OCI-LY7 (cell line): ENCODE measurements at regions not wholly inside any gene's neighbourhood (a gene's known extent, or its start where the extent isn't known, plus 50 kb on each side); places are given as distances from the start of the nearest gene placed in this dataset.

Experiments used
- BruUV-seq: library from RNA; stranded (reverse); fragments of 400-500 nt; replicated peaks from 2 replicates; lab custom pipeline; 2021; lab: Mats Ljungman, UMichigan
- CTCF ChIA-PET: fragments of 300-600 bp; sonication (Branson Sonifier 250); formaldehyde crosslinking; loops from one replicate; lab custom pipeline; 2022; ENCODE audit warnings: antibody characterized with exemption; ENCODE audit not compliant: unreplicated experiment; lab: Charles Lee
- POLR2A ChIA-PET: fragments of 300-600 bp; sonication (Branson Sonifier 250); formaldehyde crosslinking; loops from one replicate; lab custom pipeline; 2022; ENCODE audit warnings: antibody characterized with exemption; lab: Charles Lee
- DNase-seq: peaks from one replicate; pipeline ENCODE4 v3.0.0-alpha.2; 2015; ENCODE audit warnings: low spot score
- H2AFZ ChIP-seq: fragments of 200-600 bp; sonication (generic), shearing (Covaris generic); 2 replicates; pipeline ENCODE4 v1.6.1; 2014; ENCODE audit warnings: mild to moderate bottlenecking, antibody characterized with exemption, low read length, moderate library complexity
- H3K27ac ChIP-seq: fragments of 200-600 bp; sonication (generic); 2 replicates; pipeline ENCODE4 v1.5.1; 2014; ENCODE audit warnings: mixed run types, low read depth, mild to moderate bottlenecking, moderate library complexity, low read length, inconsistent platforms; ENCODE audit not compliant: poor library complexity, severe bottlenecking
- H3K36me3 ChIP-seq: fragments of 200-600 bp; sonication (generic); 2 replicates; pipeline ENCODE4 v1.6.1; 2014; ENCODE audit warnings: mild to moderate bottlenecking, antibody characterized with exemption, low read length, moderate library complexity, mixed read lengths; ENCODE audit not compliant: insufficient read depth
- H3K4me1 ChIP-seq: fragments of 200-600 bp; sonication (generic); 2 replicates; pipeline ENCODE4 v1.5.1; 2014; ENCODE audit warnings: mild to moderate bottlenecking, low read length; ENCODE audit not compliant: insufficient read depth, poor library complexity, severe bottlenecking
- H3K4me2 ChIP-seq: fragments of 200-600 bp; sonication (generic); 2 replicates; pipeline ENCODE4 v1.6.1; 2014; ENCODE audit warnings: mild to moderate bottlenecking, low read length
- H3K4me3 ChIP-seq: fragments of 200-600 bp; sonication (generic); 2 replicates; pipeline ENCODE4 v1.5.1; 2014; ENCODE audit warnings: mild to moderate bottlenecking, low read depth, low read length; ENCODE audit not compliant: poor library complexity, severe bottlenecking
- H3K79me2 ChIP-seq: fragments of 200-600 bp; sonication (generic); 2 replicates; pipeline ENCODE4 v1.6.1; 2016; ENCODE audit warnings: low read depth, mild to moderate bottlenecking, low read length, moderate library complexity, mixed read lengths; ENCODE audit not compliant: insufficient read depth
- H3K9me2 ChIP-seq: fragments of 200-600 bp; sonication (generic); 2 replicates; pipeline ENCODE4 v1.6.1; 2016; ENCODE audit warnings: mild to moderate bottlenecking, low read length, mixed read lengths; ENCODE audit not compliant: insufficient read depth
- H3K9me3 ChIP-seq: fragments of 200-600 bp; sonication (generic); 2 replicates; pipeline ENCODE4 v1.6.1; 2014; ENCODE audit warnings: mild to moderate bottlenecking, mixed run types, low read length, mixed read lengths
- H4K20me1 ChIP-seq: fragments of 200-600 bp; sonication (generic); 2 replicates; pipeline ENCODE4 v1.6.1; 2014; ENCODE audit warnings: mild to moderate bottlenecking, antibody characterized with exemption, low read length, moderate library complexity, mixed read lengths; ENCODE audit not compliant: insufficient read depth
- EZH2phosphoT487 ChIP-seq: fragments of 200-600 bp; sonication (generic); IDR thresholded peaks from 2 replicates; pipeline ENCODE4 v1.6.1; 2018; ENCODE audit warnings: low read depth, borderline replicate concordance, mild to moderate bottlenecking, mixed run types, antibody characterized with exemption, low read length, moderate library complexity, mixed read lengths
- intact Hi-C: fragments of 100-400 bp; cut with micrococcal nuclease; formaldehyde crosslinking; loops from one replicate; pipeline ENCODE4 v1.10.0; 2022; ENCODE audit not compliant: unreplicated experiment
- TF ChIP-seq, protein P1 (sequence below): fragments of 200-600 bp; sonication (generic); conservative IDR thresholded peaks from 2 replicates; pipeline ENCODE4 v1.5.1; 2014; ENCODE audit warnings: mild to moderate bottlenecking, antibody characterized with exemption, low read length, moderate library complexity, mixed read lengths

DNA sequence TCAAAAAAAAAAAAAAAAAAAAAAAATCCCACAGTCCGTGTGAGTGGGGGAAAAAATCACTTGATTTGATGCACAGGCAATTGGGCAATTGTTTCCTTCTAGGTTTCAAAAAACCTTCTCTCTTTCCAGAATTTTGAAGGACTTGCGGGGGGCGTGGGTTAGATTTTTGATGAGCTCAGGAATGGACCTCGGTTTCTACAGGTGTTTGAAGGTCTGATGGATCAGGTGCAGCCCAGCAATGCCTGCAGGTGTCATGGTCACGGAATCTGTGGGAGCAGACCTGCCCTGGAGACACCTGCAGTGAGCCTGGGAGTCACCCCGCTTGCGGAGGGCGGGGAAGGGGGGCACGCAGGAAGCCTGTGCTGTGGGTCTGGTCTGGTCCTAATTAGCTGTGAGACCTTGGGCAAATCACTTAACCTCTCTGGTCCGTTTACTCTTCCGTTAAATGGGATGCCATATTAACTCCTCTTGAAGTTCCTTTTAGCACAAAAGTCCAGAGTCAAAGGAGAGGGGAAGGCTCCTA, 174.2 kb downstream of the IRF8 start:
- no peak overlapping the region for H3K4me2 ChIP-seq
- no peaks in the 10 kb centered on the region for H3K36me3 ChIP-seq
- CTCF ChIA-PET = no interaction called here
- H3K4me3 ChIP-seq = no peak overlapping the region
- POLR2A ChIA-PET = interaction anchor here (0.7 kb wide), 1 partner anchor 75 kb away, joined by 7 read pairs; no protein-coding TSS in a partner anchor
- TF ChIP-seq EZH2phosphoT487 = no peak
- TF ChIP-seq, protein P1, sequence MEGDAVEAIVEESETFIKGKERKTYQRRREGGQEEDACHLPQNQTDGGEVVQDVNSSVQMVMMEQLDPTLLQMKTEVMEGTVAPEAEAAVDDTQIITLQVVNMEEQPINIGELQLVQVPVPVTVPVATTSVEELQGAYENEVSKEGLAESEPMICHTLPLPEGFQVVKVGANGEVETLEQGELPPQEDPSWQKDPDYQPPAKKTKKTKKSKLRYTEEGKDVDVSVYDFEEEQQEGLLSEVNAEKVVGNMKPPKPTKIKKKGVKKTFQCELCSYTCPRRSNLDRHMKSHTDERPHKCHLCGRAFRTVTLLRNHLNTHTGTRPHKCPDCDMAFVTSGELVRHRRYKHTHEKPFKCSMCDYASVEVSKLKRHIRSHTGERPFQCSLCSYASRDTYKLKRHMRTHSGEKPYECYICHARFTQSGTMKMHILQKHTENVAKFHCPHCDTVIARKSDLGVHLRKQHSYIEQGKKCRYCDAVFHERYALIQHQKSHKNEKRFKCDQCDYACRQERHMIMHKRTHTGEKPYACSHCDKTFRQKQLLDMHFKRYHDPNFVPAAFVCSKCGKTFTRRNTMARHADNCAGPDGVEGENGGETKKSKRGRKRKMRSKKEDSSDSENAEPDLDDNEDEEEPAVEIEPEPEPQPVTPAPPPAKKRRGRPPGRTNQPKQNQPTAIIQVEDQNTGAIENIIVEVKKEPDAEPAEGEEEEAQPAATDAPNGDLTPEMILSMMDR = peak; percentile 32; the same call in 1 of the 2 replicates
- intact Hi-C loops = loop anchor here (5.0 kb wide), 1 partner anchor 449 kb away; no protein-coding TSS in a partner anchor
- DNase-seq = no peak
- H3K4me1 ChIP-seq = no peaks in the 10 kb centered on the region
- no peaks in the 10 kb centered on the region for H3K9me3 ChIP-seq
- H4K20me1 ChIP-seq = no peaks in the 10 kb centered on the region
- H3K79me2 ChIP-seq = no peaks in the 10 kb centered on the region
- no TSS peak for BruUV-seq
- H2AFZ ChIP-seq = no peak overlapping the region
- H3K27ac ChIP-seq = no peak overlapping the region
- no peaks in the 10 kb centered on the region for H3K9me2 ChIP-seq

DNA sequence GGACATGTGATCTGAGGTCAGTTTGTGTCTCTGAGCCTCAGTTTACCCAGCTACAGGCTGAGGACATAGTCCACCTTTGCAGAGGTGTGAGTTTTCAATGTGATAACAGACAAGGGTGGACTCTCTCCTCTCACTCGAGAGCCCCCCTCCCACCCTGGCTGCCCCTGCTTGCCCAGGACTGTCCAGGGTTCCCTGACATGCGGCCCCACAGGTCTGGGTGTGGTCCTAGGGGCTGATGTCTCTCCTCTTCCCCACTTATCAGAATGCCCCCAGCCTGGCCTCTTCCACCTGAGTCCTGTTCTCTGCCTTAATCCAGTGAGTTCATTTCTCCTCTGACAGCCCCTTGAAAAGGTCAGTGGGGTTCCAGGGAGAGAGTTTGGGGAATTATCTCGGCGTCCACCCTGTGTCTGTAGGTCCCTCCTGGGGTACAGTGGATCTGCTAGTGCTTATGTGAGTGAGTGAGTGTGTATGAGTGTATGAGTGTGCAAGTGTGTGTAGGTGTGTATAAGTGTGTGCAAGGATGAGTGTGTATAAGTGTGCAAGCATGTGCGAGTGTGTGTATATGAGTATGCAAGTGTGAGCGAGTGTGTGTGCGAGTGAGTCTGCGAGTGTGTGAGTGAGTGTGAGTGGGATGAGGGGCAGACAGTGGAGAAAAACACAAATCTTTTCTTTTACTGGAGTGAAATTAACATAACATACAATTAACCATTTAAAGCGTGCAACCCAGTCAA, 175.0 kb downstream of the IRF8 start:
- no peaks in the 10 kb centered on the region for H3K9me3 ChIP-seq
- H2AFZ ChIP-seq = no peak overlapping the region
- POLR2A ChIA-PET = no interaction called here
- H3K36me3 ChIP-seq = no peaks in the 10 kb centered on the region
- H3K4me2 ChIP-seq = no peak overlapping the region
- no peak for DNase-seq
- no peaks in the 10 kb centered on the region for H4K20me1 ChIP-seq
- CTCF ChIA-PET = no interaction called here
- intact Hi-C loops = loop anchor here (5.0 kb wide), 1 partner anchor 448 kb away; no protein-coding TSS in a partner anchor
- no peak overlapping the region for H3K4me3 ChIP-seq
- no peak for TF ChIP-seq EZH2phosphoT487
- TF ChIP-seq, protein P1 = no peak
- H3K9me2 ChIP-seq = no peaks in the 10 kb centered on the region
- no peak overlapping the region for H3K27ac ChIP-seq
- no peaks in the 10 kb centered on the region for H3K79me2 ChIP-seq
- BruUV-seq = no TSS peak
- H3K4me1 ChIP-seq = no peaks in the 10 kb centered on the region
